SK-N-SH treated with all-trans-retinoic acid at 6 μM for 48 hours (cell line): ENCODE measurements at regions not wholly inside any gene's neighbourhood (a gene's known extent, or its start where the extent isn't known, plus 50 kb on each side); places are given as distances from the start of the nearest gene placed in this dataset.

Experiments
- ATAC-seq: fragments of 200-7000 bp; cut with Tn5 transposase; 3 replicates; pipeline ENCODE4 v1.9.1; 2020; ENCODE audit warnings: mild to moderate bottlenecking, moderate library complexity
- ARNTL ChIP-seq: fragments of 450-650 bp; formaldehyde crosslinking; IDR thresholded peaks from 2 replicates; pipeline ENCODE4 v1.5.0; 2020; ENCODE audit warnings: low read depth, mild to moderate bottlenecking, moderate library complexity, borderline replicate concordance
- BACH2 ChIP-seq: fragments of 250-450 bp; sonication (Bioruptor Pico); IDR thresholded peaks from 2 replicates; pipeline ENCODE4 v1.9.0; 2021; ENCODE audit warnings: mild to moderate bottlenecking, borderline replicate concordance
- CREB5 ChIP-seq: fragments of 250-450 bp; sonication (Bioruptor Pico); IDR thresholded peaks from 2 replicates; pipeline ENCODE4 v1.5.1; 2020; ENCODE audit warnings: low read depth, mild to moderate bottlenecking, moderate library complexity
- CSDC2 ChIP-seq: fragments of 250-450 bp; sonication (Bioruptor Pico); IDR thresholded peaks from 2 replicates; pipeline ENCODE4 v1.5.0; 2020; ENCODE audit warnings: mild to moderate bottlenecking, moderate library complexity
- ESRRG ChIP-seq: fragments of 250-450 bp; sonication (Bioruptor Pico); IDR thresholded peaks from 2 replicates; pipeline ENCODE4 v1.6.1; 2021; ENCODE audit warnings: mild to moderate bottlenecking
- ISL1 ChIP-seq: fragments of 250-450 bp; sonication (Bioruptor Pico); IDR thresholded peaks from 2 replicates; pipeline ENCODE4 v2.1.2; 2022; ENCODE audit warnings: mild to moderate bottlenecking, moderate library complexity
- OSR1 ChIP-seq: fragments of 250-450 bp; sonication (Bioruptor Pico); IDR thresholded peaks from 2 replicates; pipeline ENCODE4 v1.8.0; 2022; ENCODE audit warnings: moderate library complexity, mild to moderate bottlenecking, inconsistent platforms
- PATZ1 ChIP-seq: fragments of 250-450 bp; sonication (Bioruptor Pico); IDR thresholded peaks from 2 replicates; pipeline ENCODE4 v1.8.0; 2020; ENCODE audit warnings: mild to moderate bottlenecking, moderate library complexity, borderline replicate concordance
- POU6F1 ChIP-seq: fragments of 250-450 bp; sonication (Bioruptor Pico); IDR thresholded peaks from 2 replicates; pipeline ENCODE4 v1.8.0; 2021; ENCODE audit warnings: low read depth, mild to moderate bottlenecking, moderate library complexity, borderline replicate concordance
- PPARA ChIP-seq: fragments of 250-450 bp; sonication (Bioruptor Pico); IDR thresholded peaks from 2 replicates; pipeline ENCODE4 v1.5.0; 2020; ENCODE audit warnings: mild to moderate bottlenecking, borderline replicate concordance
- RARB ChIP-seq: fragments of 250-450 bp; sonication (Bioruptor Pico); IDR thresholded peaks from 2 replicates; pipeline ENCODE4 v1.8.0; 2021; ENCODE audit warnings: mild to moderate bottlenecking, moderate library complexity
- SNAI2 ChIP-seq: fragments of 250-450 bp; sonication (Bioruptor Pico); IDR thresholded peaks from 2 replicates; pipeline ENCODE4 v1.5.0; 2020; ENCODE audit warnings: mild to moderate bottlenecking, moderate library complexity
- TCF4 ChIP-seq: fragments of 250-450 bp; sonication (Bioruptor Pico); IDR thresholded peaks from 2 replicates; pipeline ENCODE4 v1.8.0; 2021; ENCODE audit warnings: mild to moderate bottlenecking, moderate library complexity, borderline replicate concordance
- TOX ChIP-seq: fragments of 250-450 bp; sonication (Bioruptor Pico); IDR thresholded peaks from 2 replicates; pipeline ENCODE4 v1.8.0; 2021; ENCODE audit warnings: mild to moderate bottlenecking, moderate library complexity, borderline replicate concordance
- TSHZ2 ChIP-seq: fragments of 250-450 bp; sonication (Bioruptor Pico); IDR thresholded peaks from 2 replicates; pipeline ENCODE4 v1.5.0; 2020; ENCODE audit warnings: mild to moderate bottlenecking, moderate library complexity
- ZC3H10 ChIP-seq: fragments of 250-450 bp; sonication (Bioruptor Pico); IDR thresholded peaks from 2 replicates; pipeline ENCODE4 v1.5.1; 2021; ENCODE audit warnings: mild to moderate bottlenecking, moderate library complexity
- ZFP3 ChIP-seq: fragments of 250-450 bp; sonication (Bioruptor Pico); IDR thresholded peaks from 2 replicates; pipeline ENCODE4 v1.5.0; 2020; ENCODE audit warnings: mild to moderate bottlenecking, moderate library complexity
- ZFP30 ChIP-seq: fragments of 450-650 bp; formaldehyde crosslinking; IDR thresholded peaks from 2 replicates; pipeline ENCODE4 v1.5.0; 2022; ENCODE audit warnings: mild to moderate bottlenecking, moderate library complexity
- ZNF565 ChIP-seq: fragments of 450-650 bp; formaldehyde crosslinking; conservative IDR thresholded peaks from 2 replicates; pipeline ENCODE4 v1.5.0; 2020; ENCODE audit warnings: low read depth, mild to moderate bottlenecking, moderate library complexity
- ZNF70 ChIP-seq: fragments of 450-650 bp; formaldehyde crosslinking; IDR thresholded peaks from 2 replicates; pipeline ENCODE4 v1.5.0; 2020; ENCODE audit warnings: mild to moderate bottlenecking, moderate library complexity

GRCh38 chr21:27206368-27206982, 239.6 kb upstream of the ADAMTS5 start (continued):
- TF ChIP-seq TSHZ2 (CRISPR knock-in tag) (no peak), ISL1 (peak; percentile 76), RARB (CRISPR knock-in tag) (no peak)

GRCh38 chr21:27202301-27202700, 235.4 kb upstream of the ADAMTS5 start:
- ATAC-seq = no peak
- TF ChIP-seq TCF4 (CRISPR knock-in tag) = no peak
- TF ChIP-seq ISL1 = peak; percentile 46; the same call in 1 of the 2 replicates

- TF ChIP-seq ZFP3 (CRISPR knock-in tag) (no peak), ESRRG (CRISPR knock-in tag) (no peak), OSR1 (CRISPR knock-in tag) (no peak), ZC3H10 (CRISPR knock-in tag) (no peak), TSHZ2 (CRISPR knock-in tag) (no peak), ISL1 (no peak), TOX (CRISPR knock-in tag) (no peak), BACH2 (no peak), ZNF70 (CRISPR knock-in tag) (no peak), ZFP30 (CRISPR knock-in tag) (no peak), CSDC2 (CRISPR knock-in tag) (no peak), PATZ1 (no peak), RARB (CRISPR knock-in tag) (no peak), TCF4 (CRISPR knock-in tag) (no peak), ARNTL (no peak), ZNF565 (CRISPR knock-in tag) (no peak), POU6F1 (no peak), SNAI2 (CRISPR knock-in tag) (no peak)
- ATAC-seq = no peak
These were observed 234.3 kb upstream of the ADAMTS5 start for GRCh38 chr21:27201197-27201596.

GRCh38 chr21:27196651-27197050, 229.8 kb upstream of the ADAMTS5 start:
- no peak for ATAC-seq
- no peak for TF ChIP-seq BACH2
- TF ChIP-seq OSR1 (CRISPR knock-in tag) = no peak
- no peak for TF ChIP-seq PPARA
- no peak for TF ChIP-seq ZFP3 (CRISPR knock-in tag)
- no peak for TF ChIP-seq POU6F1
- no peak for TF ChIP-seq ARNTL
- TF ChIP-seq TSHZ2 (CRISPR knock-in tag) = no peak
- no peak for TF ChIP-seq CREB5 (CRISPR knock-in tag)
- no peak for TF ChIP-seq SNAI2 (CRISPR knock-in tag)
- TF ChIP-seq RARB (CRISPR knock-in tag) = no peak
- TF ChIP-seq TOX (CRISPR knock-in tag) = no peak
